K562 (cell line): ENCODE measurements at regions not wholly inside any gene's neighbourhood (a gene's known extent, or its start where the extent isn't known, plus 50 kb on each side); places are given as distances from the start of the nearest gene placed in this dataset.

ENCODE experiments used
- ATAC-seq: fragments of 200-7000 bp; cut with Tn5 transposase; 3 replicates; pipeline ENCODE4 v1.9.1; 2020; ENCODE audit warnings: moderate library complexity
- BruUV-seq: library from RNA; stranded (reverse); fragments of 400-500 nt; replicated peaks from 2 replicates; lab custom pipeline; 2021; lab: Mats Ljungman, UMichigan
- CTCF ChIA-PET: fragments of 300-600 bp; formaldehyde crosslinking; extraction: SDS; loops from one replicate; lab custom pipeline; 2021; ENCODE audit warnings: low intra/inter-chr PET ratio; lab: Yijun Ruan, JAX
- POLR2A ChIA-PET: fragments of 300-600, 350-650 bp; sonication (Branson Sonifier 250); formaldehyde crosslinking; extraction: SDS; loops from one replicate; lab custom pipeline; 2021; ENCODE audit warnings: antibody characterized with exemption, inconsistent platforms; lab: Yijun Ruan, JAX
- DNase-seq, 4 experiments: peaks; one replicate each; pipeline versions ENCODE4 v3.0.0 to v3.0.0-alpha.2; 2011 to 2018; ENCODE audit warnings: low spot score in 3 of 4, mixed read lengths in 3 of 4; ENCODE audit errors: extremely low read depth in 1 of 4
- FAIRE-seq: peaks from 2 replicates; lab custom pipeline; 2011; peaks lifted over from hg19 to GRCh38; lab: Jason Lieb, UNC
- H2AFZ ChIP-seq: 2 replicates; pipeline ENCODE4 v1.6.0; 2011; ENCODE audit warnings: low read depth, low read length, control low read depth, inconsistent platforms
- H3K27ac ChIP-seq: fragments of 200-600 bp; 3 replicates; pipeline ENCODE4 v1.8.0; 2011; ENCODE audit warnings: low read depth, mild to moderate bottlenecking, control low read depth, inconsistent platforms, low read length, moderate library complexity, mixed read lengths; ENCODE audit errors: extremely low read depth
- H3K27me3 ChIP-seq, 2 experiments: fragments of 300-600 bp in 1 of 2; 2 replicates in 1 of 2; 3 replicates in 1 of 2; pipeline versions ENCODE4 v1.6.0 to v1.8.0; 2011; ENCODE audit warnings: inconsistent platforms in 2 of 2, low read length in 2 of 2, mild to moderate bottlenecking in 1 of 2, mixed read lengths in 1 of 2, moderate library complexity in 1 of 2; ENCODE audit not compliant: control insufficient read depth in 2 of 2, insufficient read depth in 2 of 2
- H3K36me3 ChIP-seq: fragments of 300-600 bp; 3 replicates; pipeline ENCODE4 v1.8.0; 2011; ENCODE audit warnings: mild to moderate bottlenecking, low read length, inconsistent platforms; ENCODE audit not compliant: control insufficient read depth, insufficient read depth
- H3K4me1 ChIP-seq, 2 experiments: fragments of 200-600 bp in 1 of 2; replicated peaks in 1 of 2; 2 replicates in 1 of 2; 3 replicates in 1 of 2; pipeline versions ENCODE4 v1.5.1 to v1.8.0; 2011; ENCODE audit warnings: inconsistent platforms in 2 of 2, low read length in 2 of 2, mild to moderate bottlenecking in 1 of 2, mixed read lengths in 1 of 2, moderate library complexity in 1 of 2; ENCODE audit not compliant: control insufficient read depth in 2 of 2, insufficient read depth in 2 of 2
- H3K4me2 ChIP-seq: 2 replicates; pipeline ENCODE4 v1.6.1; 2011; ENCODE audit warnings: low read length, control low read depth, inconsistent platforms, mixed read lengths; ENCODE audit not compliant: insufficient read depth
- H3K4me3 ChIP-seq: fragments of 200-600 bp; sonication (generic), shearing (Covaris generic); 2 replicates; pipeline ENCODE4 v1.5.1; 2016; ENCODE audit warnings: control low read depth, inconsistent platforms
- H3K79me2 ChIP-seq: fragments of 200-600 bp; 3 replicates; pipeline ENCODE4 v1.8.0; 2011; ENCODE audit warnings: low read length, inconsistent platforms; ENCODE audit not compliant: control insufficient read depth, insufficient read depth
- H3K9ac ChIP-seq, 2 experiments: 2 replicates each; pipeline versions ENCODE4 v1.6.0 to v1.6.1; 2011; ENCODE audit warnings: low read depth in 2 of 2, low read length in 2 of 2, control low read depth in 1 of 2, inconsistent platforms in 1 of 2, mild to moderate bottlenecking in 1 of 2, mixed read lengths in 1 of 2; ENCODE audit not compliant: insufficient read depth in 1 of 2
- H3K9me1 ChIP-seq: one replicate; pipeline ENCODE4 v1.6.0; 2011; ENCODE audit warnings: inconsistent platforms, mild to moderate bottlenecking, low read length, moderate library complexity; ENCODE audit not compliant: control insufficient read depth, insufficient read depth
- H3K9me3 ChIP-seq: replicated peaks from 2 replicates; pipeline ENCODE4 v1.5.1; 2011; ENCODE audit warnings: low read depth, low read length, inconsistent platforms; ENCODE audit not compliant: control insufficient read depth, insufficient read depth
- H4K20me1 ChIP-seq: replicated peaks from 2 replicates; pipeline ENCODE4 v1.6.1; 2011; ENCODE audit warnings: low read length, inconsistent platforms, mixed read lengths; ENCODE audit not compliant: control insufficient read depth, insufficient read depth
- TSC22D4 ChIP-seq: fragments of 450-650 bp; IDR thresholded peaks from 2 replicates; pipeline ENCODE4 v1.6.1; 2016; ENCODE audit warnings: missing genetic modification characterization, missing biosample characterization, control low read depth
- WGBS: fragments of 100-300 bp; shearing (Covaris generic); methylation state at CpG from one replicate; pipeline ENCODE4 v1.1.6; 2016; ENCODE audit warnings: low coverage, mixed read lengths; ENCODE audit not compliant: insufficient coverage; ENCODE audit errors: missing lambda C conversion rate; 5-methylcytosine and 5-hydroxymethylcytosine counted together
- in situ Hi-C: fragments of 300-500 bp; cut with MboI; formaldehyde crosslinking; loops from 4 replicates; pipeline ENCODE4 v1.15.0; 2018; ENCODE audit warnings: inconsistent platforms, mixed read lengths
- intact Hi-C: fragments of 100-400 bp; cut with micrococcal nuclease; formaldehyde crosslinking; loops from 2 replicates; pipeline ENCODE4 v1.14.2; 2022
- TF ChIP-seq, protein P1 (sequence below): sonication (generic); formaldehyde crosslinking; IDR thresholded peaks from 2 replicates; pipeline ENCODE4 v1.8.0; 2023; ENCODE audit warnings: missing genetic modification reagents, mild to moderate bottlenecking, borderline replicate concordance
- TF ChIP-seq, protein P2 (sequence below), 2 experiments: fragments of 450-650 bp; conservative IDR thresholded peaks; 2 replicates each; pipeline ENCODE4 v1.6.1; 2017; ENCODE audit warnings: mild to moderate bottlenecking in 2 of 2, moderate library complexity in 2 of 2

DNA sequence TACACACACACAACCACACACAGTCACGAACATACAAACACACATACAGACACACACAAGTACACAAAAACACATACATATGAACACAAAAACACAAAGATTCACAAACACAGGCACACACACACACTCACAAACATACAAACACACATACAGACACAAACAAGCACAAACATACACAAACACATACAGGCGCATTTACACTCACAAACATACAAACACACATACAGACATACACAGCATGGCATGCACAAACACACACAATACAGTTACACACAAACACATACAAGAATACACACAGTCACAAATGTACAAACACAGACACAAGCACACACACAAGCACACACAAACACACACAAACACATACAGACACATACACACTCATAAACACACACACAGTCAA, 247.9 kb downstream of the TENT4A start:
- intact Hi-C loops, result no loop called here
- H2AFZ ChIP-seq, result no peak overlapping the region
- no peaks in the 10 kb centered on the region for H3K9me1 ChIP-seq
- H3K27me3 ChIP-seq, result no peaks in the 10 kb centered on the region
- FAIRE-seq (peak; percentile 35), DNase-seq (no peak), ATAC-seq (no peak)
- H3K79me2 ChIP-seq, result no peaks in the 10 kb centered on the region
- H3K9ac ChIP-seq, result no peak overlapping the region
- no peaks in the 10 kb centered on the region for H3K4me1 ChIP-seq
- H4K20me1 ChIP-seq, result no peaks in the 10 kb centered on the region
- H3K9me3 ChIP-seq, result no peaks in the 10 kb centered on the region
- CTCF ChIA-PET, result no interaction called here
- POLR2A ChIA-PET, result interaction anchor here (0.8 kb wide), 1 partner anchor 13 kb away, joined by 3 read pairs; no protein-coding TSS in a partner anchor
- BruUV-seq, result no TSS peak
- 0% methylated on average over 2 of the region's 2 CpGs for WGBS
- H3K27ac ChIP-seq, result no peak overlapping the region
- no peaks in the 10 kb centered on the region for H3K36me3 ChIP-seq
- TF ChIP-seq, protein P1, sequence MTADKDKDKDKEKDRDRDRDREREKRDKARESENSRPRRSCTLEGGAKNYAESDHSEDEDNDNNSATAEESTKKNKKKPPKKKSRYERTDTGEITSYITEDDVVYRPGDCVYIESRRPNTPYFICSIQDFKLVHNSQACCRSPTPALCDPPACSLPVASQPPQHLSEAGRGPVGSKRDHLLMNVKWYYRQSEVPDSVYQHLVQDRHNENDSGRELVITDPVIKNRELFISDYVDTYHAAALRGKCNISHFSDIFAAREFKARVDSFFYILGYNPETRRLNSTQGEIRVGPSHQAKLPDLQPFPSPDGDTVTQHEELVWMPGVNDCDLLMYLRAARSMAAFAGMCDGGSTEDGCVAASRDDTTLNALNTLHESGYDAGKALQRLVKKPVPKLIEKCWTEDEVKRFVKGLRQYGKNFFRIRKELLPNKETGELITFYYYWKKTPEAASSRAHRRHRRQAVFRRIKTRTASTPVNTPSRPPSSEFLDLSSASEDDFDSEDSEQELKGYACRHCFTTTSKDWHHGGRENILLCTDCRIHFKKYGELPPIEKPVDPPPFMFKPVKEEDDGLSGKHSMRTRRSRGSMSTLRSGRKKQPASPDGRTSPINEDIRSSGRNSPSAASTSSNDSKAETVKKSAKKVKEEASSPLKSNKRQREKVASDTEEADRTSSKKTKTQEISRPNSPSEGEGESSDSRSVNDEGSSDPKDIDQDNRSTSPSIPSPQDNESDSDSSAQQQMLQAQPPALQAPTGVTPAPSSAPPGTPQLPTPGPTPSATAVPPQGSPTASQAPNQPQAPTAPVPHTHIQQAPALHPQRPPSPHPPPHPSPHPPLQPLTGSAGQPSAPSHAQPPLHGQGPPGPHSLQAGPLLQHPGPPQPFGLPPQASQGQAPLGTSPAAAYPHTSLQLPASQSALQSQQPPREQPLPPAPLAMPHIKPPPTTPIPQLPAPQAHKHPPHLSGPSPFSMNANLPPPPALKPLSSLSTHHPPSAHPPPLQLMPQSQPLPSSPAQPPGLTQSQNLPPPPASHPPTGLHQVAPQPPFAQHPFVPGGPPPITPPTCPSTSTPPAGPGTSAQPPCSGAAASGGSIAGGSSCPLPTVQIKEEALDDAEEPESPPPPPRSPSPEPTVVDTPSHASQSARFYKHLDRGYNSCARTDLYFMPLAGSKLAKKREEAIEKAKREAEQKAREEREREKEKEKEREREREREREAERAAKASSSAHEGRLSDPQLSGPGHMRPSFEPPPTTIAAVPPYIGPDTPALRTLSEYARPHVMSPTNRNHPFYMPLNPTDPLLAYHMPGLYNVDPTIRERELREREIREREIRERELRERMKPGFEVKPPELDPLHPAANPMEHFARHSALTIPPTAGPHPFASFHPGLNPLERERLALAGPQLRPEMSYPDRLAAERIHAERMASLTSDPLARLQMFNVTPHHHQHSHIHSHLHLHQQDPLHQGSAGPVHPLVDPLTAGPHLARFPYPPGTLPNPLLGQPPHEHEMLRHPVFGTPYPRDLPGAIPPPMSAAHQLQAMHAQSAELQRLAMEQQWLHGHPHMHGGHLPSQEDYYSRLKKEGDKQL (CRISPR knock-in tag), result no peak
- TF ChIP-seq TSC22D4 (tag), result peak; percentile 78; the same call in 1 of the 2 replicates
- TF ChIP-seq, protein P2, sequence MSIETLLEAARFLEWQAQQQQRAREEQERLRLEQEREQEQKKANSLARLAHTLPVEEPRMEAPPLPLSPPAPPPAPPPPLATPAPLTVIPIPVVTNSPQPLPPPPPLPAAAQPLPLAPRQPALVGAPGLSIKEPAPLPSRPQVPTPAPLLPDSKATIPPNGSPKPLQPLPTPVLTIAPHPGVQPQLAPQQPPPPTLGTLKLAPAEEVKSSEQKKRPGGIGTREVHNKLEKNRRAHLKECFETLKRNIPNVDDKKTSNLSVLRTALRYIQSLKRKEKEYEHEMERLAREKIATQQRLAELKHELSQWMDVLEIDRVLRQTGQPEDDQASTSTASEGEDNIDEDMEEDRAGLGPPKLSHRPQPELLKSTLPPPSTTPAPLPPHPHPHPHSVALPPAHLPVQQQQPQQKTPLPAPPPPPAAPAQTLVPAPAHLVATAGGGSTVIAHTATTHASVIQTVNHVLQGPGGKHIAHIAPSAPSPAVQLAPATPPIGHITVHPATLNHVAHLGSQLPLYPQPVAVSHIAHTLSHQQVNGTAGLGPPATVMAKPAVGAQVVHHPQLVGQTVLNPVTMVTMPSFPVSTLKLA (conservative IDR thresholded peaks at IDR 0.05), result no peak
- TF ChIP-seq, all 486 proteins: peak for 1
- H3K4me2 ChIP-seq, result no peak overlapping the region
- no peak overlapping the region for H3K4me3 ChIP-seq
- in situ Hi-C loops, result no loop called here
